Keratinocyte (primary cell): ENCODE measurements at regions not wholly inside any gene's neighbourhood (a gene's known extent, or its start where the extent isn't known, plus 50 kb on each side); places are given as distances from the start of the nearest gene placed in this dataset.

Experiments
- DNase-seq: peaks from one replicate; pipeline ENCODE4 v3.0.0-alpha.2; 2011; ENCODE audit warnings: low read depth, missing footprints, low spot score
- FAIRE-seq: peaks from 2 replicates; lab custom pipeline; 2011; peaks lifted over from hg19 to GRCh38; lab: Jason Lieb, UNC
- H2AFZ ChIP-seq: 2 replicates; pipeline ENCODE4 v1.6.0; 2012; ENCODE audit warnings: low read length, control low read depth, inconsistent platforms; ENCODE audit not compliant: control insufficient read depth
- H3K27ac ChIP-seq: 2 replicates; pipeline ENCODE4 v1.5.1; 2011; ENCODE audit warnings: low read length; ENCODE audit not compliant: control insufficient read depth, insufficient read depth
- H3K27me3 ChIP-seq: 3 replicates; pipeline ENCODE4 v1.6.0; 2011; ENCODE audit warnings: low read length; ENCODE audit not compliant: control insufficient read depth, insufficient read depth; ENCODE audit errors: extremely low read depth
- H3K36me3 ChIP-seq, 2 experiments: 2 replicates in 1 of 2; 3 replicates in 1 of 2; pipeline ENCODE4 v1.5.1; 2011; ENCODE audit warnings: low read length in 2 of 2, mild to moderate bottlenecking in 1 of 2; ENCODE audit not compliant: control insufficient read depth in 2 of 2, insufficient read depth in 2 of 2; ENCODE audit errors: extremely low read depth in 1 of 2
- H3K4me1 ChIP-seq: 3 replicates; pipeline ENCODE4 v1.5.1; 2011; ENCODE audit warnings: low read length; ENCODE audit not compliant: control insufficient read depth, insufficient read depth; ENCODE audit errors: extremely low read depth
- H3K4me2 ChIP-seq: 3 replicates; pipeline ENCODE4 v1.6.0; 2011; ENCODE audit warnings: low read depth, low read length; ENCODE audit not compliant: control insufficient read depth, insufficient read depth; ENCODE audit errors: extremely low read depth
- H3K4me3 ChIP-seq, 3 experiments: fragments of 200-600 bp in 1 of 3; sonication (generic) in 1 of 3; 2 replicates in 2 of 3; 3 replicates in 1 of 3; pipeline ENCODE4 v1.5.1; 2011 to 2016; ENCODE audit warnings: low read length in 3 of 3, mild to moderate bottlenecking in 3 of 3, control low read depth in 2 of 3, inconsistent platforms in 1 of 3, low read depth in 1 of 3, mixed read lengths in 1 of 3, mixed run types in 1 of 3, moderate library complexity in 1 of 3; ENCODE audit not compliant: control insufficient read depth in 2 of 3, insufficient read depth in 2 of 3; ENCODE audit errors: extremely low read depth in 1 of 3
- H3K79me2 ChIP-seq: 2 replicates; pipeline ENCODE4 v1.6.0; 2012; ENCODE audit warnings: low read length; ENCODE audit not compliant: control insufficient read depth, insufficient read depth
- H3K9ac ChIP-seq: 3 replicates; pipeline ENCODE4 v1.6.0; 2011; ENCODE audit warnings: low read length; ENCODE audit not compliant: control insufficient read depth, insufficient read depth; ENCODE audit errors: extremely low read depth
- H3K9me1 ChIP-seq: 3 replicates; pipeline ENCODE4 v1.6.0; 2011; ENCODE audit warnings: low read length; ENCODE audit not compliant: control insufficient read depth, insufficient read depth; ENCODE audit errors: extremely low read depth
- H3K9me3 ChIP-seq: 2 replicates; pipeline ENCODE4 v1.5.1; 2012; ENCODE audit warnings: low read depth, low read length; ENCODE audit not compliant: control insufficient read depth
- H4K20me1 ChIP-seq: 3 replicates; pipeline ENCODE4 v1.6.0; 2011; ENCODE audit warnings: low read length; ENCODE audit not compliant: control insufficient read depth, insufficient read depth; ENCODE audit errors: extremely low read depth
- EZH2 ChIP-seq: IDR thresholded peaks from one replicate; pipeline ENCODE4 v1.6.1; 2012; ENCODE audit warnings: inconsistent platforms, mild to moderate bottlenecking, low read length, moderate library complexity
- dilution Hi-C: fragments of 300-500 bp; cut with MboI; formaldehyde crosslinking; loops from one replicate; pipeline ENCODE4 v1.7.0; 2020; ENCODE audit warnings: low sequenced_read_pairs; ENCODE audit not compliant: extremely low pct_ligation_motif_present
- TF ChIP-seq, protein P1 (sequence below), 3 experiments: IDR thresholded peaks in 1 of 3; conservative IDR thresholded peaks in 1 of 3; optimal IDR thresholded peaks in 1 of 3; 2 replicates in 2 of 3; 3 replicates in 1 of 3; pipeline versions ENCODE3 to v1.5.1; 2011; ENCODE audit warnings: low read length in 3 of 3, mild to moderate bottlenecking in 3 of 3, moderate library complexity in 2 of 3, control low read depth in 1 of 3, inconsistent platforms in 1 of 3; ENCODE audit not compliant: insufficient read depth in 2 of 3; ENCODE audit errors: extremely low read depth in 1 of 3

DNA sequence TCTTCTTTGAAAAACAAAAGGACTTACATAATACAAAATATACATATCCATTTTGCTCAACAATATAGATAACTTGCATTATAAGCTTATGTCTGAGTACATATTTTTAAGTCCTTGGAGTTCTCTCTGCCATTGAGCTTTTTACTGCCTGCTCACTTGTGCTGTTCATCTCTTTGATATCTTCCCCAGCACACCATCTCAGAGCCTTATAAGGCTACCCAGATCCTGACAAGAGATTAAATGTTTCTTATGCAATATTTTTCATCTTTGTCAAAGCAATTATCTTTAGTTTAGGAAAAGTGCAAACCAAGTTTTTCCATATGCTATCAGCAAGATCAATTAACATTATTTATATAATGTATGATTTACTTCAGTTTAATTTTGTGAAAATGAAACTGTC lies 60.7 kb upstream of the ITGA1 start:
- H3K36me3 ChIP-seq, result no peaks in the 10 kb centered on the region
- H3K4me1 ChIP-seq, result peaks cover 39% of the 10 kb centered on the region
- TF ChIP-seq, protein P1, sequence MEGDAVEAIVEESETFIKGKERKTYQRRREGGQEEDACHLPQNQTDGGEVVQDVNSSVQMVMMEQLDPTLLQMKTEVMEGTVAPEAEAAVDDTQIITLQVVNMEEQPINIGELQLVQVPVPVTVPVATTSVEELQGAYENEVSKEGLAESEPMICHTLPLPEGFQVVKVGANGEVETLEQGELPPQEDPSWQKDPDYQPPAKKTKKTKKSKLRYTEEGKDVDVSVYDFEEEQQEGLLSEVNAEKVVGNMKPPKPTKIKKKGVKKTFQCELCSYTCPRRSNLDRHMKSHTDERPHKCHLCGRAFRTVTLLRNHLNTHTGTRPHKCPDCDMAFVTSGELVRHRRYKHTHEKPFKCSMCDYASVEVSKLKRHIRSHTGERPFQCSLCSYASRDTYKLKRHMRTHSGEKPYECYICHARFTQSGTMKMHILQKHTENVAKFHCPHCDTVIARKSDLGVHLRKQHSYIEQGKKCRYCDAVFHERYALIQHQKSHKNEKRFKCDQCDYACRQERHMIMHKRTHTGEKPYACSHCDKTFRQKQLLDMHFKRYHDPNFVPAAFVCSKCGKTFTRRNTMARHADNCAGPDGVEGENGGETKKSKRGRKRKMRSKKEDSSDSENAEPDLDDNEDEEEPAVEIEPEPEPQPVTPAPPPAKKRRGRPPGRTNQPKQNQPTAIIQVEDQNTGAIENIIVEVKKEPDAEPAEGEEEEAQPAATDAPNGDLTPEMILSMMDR (optimal IDR thresholded peaks at IDR 0.05 in 1 of 3, IDR thresholded peaks at IDR 0.05 in 1 of 3, conservative IDR thresholded peaks at IDR 0.05 in 1 of 3; ENCODE audit: extremely low read depth in 1 of 3, insufficient read depth in 2 of 3, low read length in 3 of 3), result no peak
- TF ChIP-seq EZH2, result no peak
- no peaks in the 10 kb centered on the region for H3K9me3 ChIP-seq
- peak overlapping the region; percentile 58 for H3K27ac ChIP-seq
- no peaks in the 10 kb centered on the region for H4K20me1 ChIP-seq
- H2AFZ ChIP-seq, result no peak overlapping the region
- H3K4me2 ChIP-seq, result peak overlapping the region; percentile 61
- DNase-seq, result no peak
- H3K9me1 ChIP-seq, result no peaks in the 10 kb centered on the region
- no peaks in the 10 kb centered on the region for H3K27me3 ChIP-seq
- FAIRE-seq, result no peak
- no peak overlapping the region for H3K4me3 ChIP-seq
- H3K79me2 ChIP-seq, result no peaks in the 10 kb centered on the region
- dilution Hi-C loops, result no loop called here
- H3K9ac ChIP-seq, result no peak overlapping the region

DNA sequence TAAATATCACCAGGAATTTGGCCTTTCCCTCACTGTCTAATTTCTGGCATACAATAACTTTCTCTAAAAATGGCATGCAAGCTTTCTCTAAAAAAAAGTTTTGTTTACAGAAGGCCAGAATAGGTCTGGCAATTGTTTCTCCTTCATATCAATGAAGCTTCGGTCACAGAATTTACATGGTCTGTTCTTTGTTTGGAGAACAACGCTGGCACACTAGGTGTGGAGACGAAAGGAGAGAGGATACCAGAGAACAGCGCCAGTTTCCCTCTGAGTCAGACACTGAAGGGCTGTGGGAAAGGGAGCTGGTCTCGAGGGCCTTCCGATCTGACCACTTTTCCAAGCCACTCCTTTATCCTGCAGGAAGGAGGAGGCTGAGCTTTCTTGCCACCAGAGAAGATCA lies 60.1 kb upstream of the ITGA1 start:
- Histone ChIP-seq H3K4me2 (peak overlapping the region; percentile 61), H2AFZ (peak overlapping the region; percentile 63), H3K9me1 (no peaks in the 10 kb centered on the region), H3K9me3 (no peaks in the 10 kb centered on the region), H3K79me2 (no peaks in the 10 kb centered on the region), H3K4me3 (peak overlapping the region in 1 of 3 experiments; percentile 2), H3K27me3 (no peaks in the 10 kb centered on the region), H3K27ac (peak overlapping the region; percentile 58), H3K4me1 (peaks cover 39% of the 10 kb centered on the region), H4K20me1 (no peaks in the 10 kb centered on the region), H3K36me3 (no peaks in the 10 kb centered on the region), H3K9ac (peak overlapping the region; percentile 2)
- dilution Hi-C loops, result no loop called here
- FAIRE-seq (peak; percentile 95), DNase-seq (peak; percentile 71)
- TF ChIP-seq EZH2, result no peak
- TF ChIP-seq, protein P1 (optimal IDR thresholded peaks at IDR 0.05 in 1 of 3, IDR thresholded peaks at IDR 0.05 in 1 of 3, conservative IDR thresholded peaks at IDR 0.05 in 1 of 3; ENCODE audit: extremely low read depth in 1 of 3, insufficient read depth in 2 of 3, low read length in 3 of 3), result no peak
